Activated CD4-positive, alpha-beta T cell treated with anti-CD3 and anti-CD28 coated beads, Interleukin-2, Interleukin-4, amounts not matched to agents 100 ng/mL and 50 ng/mL, durations not matched to agents 16 hours and 8 hours (primary cell): ENCODE measurements at regions not wholly inside any gene's neighbourhood (a gene's known extent, or its start where the extent isn't known, plus 50 kb on each side); places are given as distances from the start of the nearest gene placed in this dataset.

Experiments
- DNase-seq: peaks from one replicate; pipeline ENCODE4 v3.0.0-alpha.2; 2020; ENCODE audit warnings: low spot score

- DNase-seq, result no peak
Measured at GRCh38 chr2:41990245-41990644, 57.6 kb upstream of the PKDCC start.

- DNase-seq, result no peak
Measured at GRCh38 chr2:41990688-41991087, 57.1 kb upstream of the PKDCC start.

GRCh38 chr2:41992056-41992642 lies 55.7 kb upstream of the PKDCC start:
- no peak for DNase-seq

- DNase-seq, result no peak
Measured at GRCh38 chr2:41992671-41993434, 55.0 kb upstream of the PKDCC start.

GRCh38 chr2:41993435-41993925 lies 54.3 kb upstream of the PKDCC start:
- DNase-seq, result no peak

- DNase-seq, result no peak
Measured at GRCh38 chr2:41994233-41994637, 53.6 kb upstream of the PKDCC start.

- DNase-seq, result no peak
Measured at GRCh38 chr2:41994661-41995060, 53.2 kb upstream of the PKDCC start.

- no peak for DNase-seq
Measured at GRCh38 chr2:41997561-41997960, 50.3 kb upstream of the PKDCC start.
